IMR-90 (cell line): ENCODE measurements at regions not wholly inside any gene's neighbourhood (a gene's known extent, or its start where the extent isn't known, plus 50 kb on each side); places are given as distances from the start of the nearest gene placed in this dataset.

ENCODE experiments used
- ATAC-seq: fragments of 200-7000 bp; cut with Tn5 transposase; 2 replicates; pipeline ENCODE4 v1.9.1; 2020; ENCODE audit warnings: low read depth, mild to moderate bottlenecking, moderate library complexity
- BruUV-seq: library from RNA; stranded (reverse); fragments of 400-500 nt; replicated peaks from 2 replicates; lab custom pipeline; 2021; lab: Mats Ljungman, UMichigan
- CTCF ChIA-PET: fragments of 300-600 bp; formaldehyde crosslinking; extraction: SDS; loops from one replicate; lab custom pipeline; 2021; ENCODE audit warnings: antibody characterized with exemption; lab: Yijun Ruan, JAX
- POLR2A ChIA-PET: fragments of 300-600 bp; sonication (Branson Sonifier 250); formaldehyde crosslinking; loops from one replicate; lab custom pipeline; 2022; ENCODE audit warnings: antibody characterized with exemption; ENCODE audit not compliant: unreplicated experiment; lab: Charles Lee
- DNase-seq: peaks from one replicate; pipeline ENCODE4 v3.0.0; 2013
- H2AFZ ChIP-seq: replicated peaks from 2 replicates; pipeline ENCODE3; 2013; ENCODE audit warnings: low read length, mild to moderate bottlenecking; ENCODE audit not compliant: poor library complexity
- H2AK5ac ChIP-seq: 2 replicates; pipeline ENCODE4 v1.6.1; 2013; ENCODE audit warnings: low read depth, low read length, inconsistent platforms
- H2AK9ac ChIP-seq: replicated peaks from 2 replicates; pipeline ENCODE3; 2013; ENCODE audit warnings: mild to moderate bottlenecking, low read depth, low read length, moderate library complexity; ENCODE audit not compliant: poor library complexity
- H2BK120ac ChIP-seq: 2 replicates; pipeline ENCODE4 v1.6.1; 2013; ENCODE audit warnings: low read depth, low read length, inconsistent platforms
- H2BK15ac ChIP-seq: 3 replicates; pipeline ENCODE4 v1.6.1; 2013; ENCODE audit warnings: low read depth, low read length, inconsistent platforms
- H2BK20ac ChIP-seq: 2 replicates; pipeline ENCODE4 v1.6.1; 2013; ENCODE audit warnings: low read depth, mild to moderate bottlenecking, inconsistent platforms, low read length, moderate library complexity
- H2BK5ac ChIP-seq: 2 replicates; pipeline ENCODE4 v1.6.1; 2013; ENCODE audit warnings: mild to moderate bottlenecking, low read depth, low read length, inconsistent platforms; ENCODE audit not compliant: poor library complexity, severe bottlenecking
- H3K14ac ChIP-seq: replicated peaks from 2 replicates; pipeline ENCODE4 v1.6.1; 2013; ENCODE audit warnings: low read depth, low read length, inconsistent platforms
- H3K18ac ChIP-seq: 2 replicates; pipeline ENCODE4 v1.6.1; 2013; ENCODE audit warnings: low read depth, low read length, control low read depth
- H3K23ac ChIP-seq: 2 replicates; pipeline ENCODE4 v1.6.1; 2013; ENCODE audit warnings: low read depth, low read length, inconsistent platforms
- H3K27ac ChIP-seq: 2 replicates; pipeline ENCODE4 v1.5.1; 2013; ENCODE audit warnings: mild to moderate bottlenecking, control low read depth, low read length; ENCODE audit not compliant: insufficient read depth
- H3K27me3 ChIP-seq: 2 replicates; pipeline ENCODE4 v1.6.1; 2013; ENCODE audit warnings: low read length; ENCODE audit not compliant: control insufficient read depth, insufficient read depth
- H3K36me3 ChIP-seq: 2 replicates; pipeline ENCODE4 v1.6.1; 2013; ENCODE audit warnings: low read length, mixed read lengths; ENCODE audit not compliant: control insufficient read depth, insufficient read depth
- H3K4ac ChIP-seq: 2 replicates; pipeline ENCODE4 v1.6.1; 2013; ENCODE audit warnings: low read depth, low read length, inconsistent platforms
- H3K4me1 ChIP-seq: 2 replicates; pipeline ENCODE4 v1.6.1; 2013; ENCODE audit warnings: low read length, mixed read lengths; ENCODE audit not compliant: control insufficient read depth, insufficient read depth
- H3K4me2 ChIP-seq: 2 replicates; pipeline ENCODE4 v1.6.1; 2013; ENCODE audit warnings: low read depth, mild to moderate bottlenecking, control low read depth, low read length, moderate library complexity
- H3K4me3 ChIP-seq: 2 replicates; pipeline ENCODE4 v1.5.1; 2013; ENCODE audit warnings: low read depth, mild to moderate bottlenecking, control low read depth, low read length, moderate library complexity; ENCODE audit not compliant: insufficient read depth
- H3K56ac ChIP-seq: 2 replicates; pipeline ENCODE4 v1.6.1; 2013; ENCODE audit warnings: low read length, inconsistent platforms; ENCODE audit not compliant: insufficient read depth; ENCODE audit errors: extremely low read depth
- H3K79me1 ChIP-seq, 2 experiments: 2 replicates each; pipeline ENCODE4 v1.6.1; 2013; ENCODE audit warnings: low read length in 2 of 2, inconsistent platforms in 1 of 2, low read depth in 1 of 2
- H3K9ac ChIP-seq: 2 replicates; pipeline ENCODE4 v1.6.1; 2013; ENCODE audit warnings: low read depth, low read length, control low read depth
- H3K9me1 ChIP-seq: 2 replicates; pipeline ENCODE4 v1.6.1; 2013; ENCODE audit warnings: low read length, inconsistent platforms; ENCODE audit not compliant: insufficient read depth
- H3K9me3 ChIP-seq: 2 replicates; pipeline ENCODE4 v1.6.1; 2013; ENCODE audit warnings: low read length; ENCODE audit not compliant: control insufficient read depth, insufficient read depth
- H4K20me1 ChIP-seq: 2 replicates; pipeline ENCODE4 v1.6.1; 2013; ENCODE audit warnings: low read length, inconsistent platforms; ENCODE audit not compliant: insufficient read depth
- H4K5ac ChIP-seq: 2 replicates; pipeline ENCODE4 v1.6.1; 2013; ENCODE audit warnings: mild to moderate bottlenecking, low read depth, low read length, control low read depth
- H4K8ac ChIP-seq, 2 experiments: 2 replicates each; pipeline ENCODE4 v1.6.1; 2013; ENCODE audit warnings: low read depth in 2 of 2, low read length in 2 of 2, control low read depth in 1 of 2, inconsistent platforms in 1 of 2
- H4K91ac ChIP-seq: 2 replicates; pipeline ENCODE4 v1.6.1; 2013; ENCODE audit warnings: low read depth, low read length, inconsistent platforms; ENCODE audit not compliant: insufficient read depth
- ELK1 ChIP-seq: fragments of 150-350 bp; IDR thresholded peaks from 2 replicates; pipeline ENCODE4 v1.6.1; 2016; ENCODE audit warnings: low read depth, mild to moderate bottlenecking, low read length, moderate library complexity, borderline replicate concordance
- MXI1 ChIP-seq: IDR thresholded peaks from 2 replicates; pipeline ENCODE4 v1.6.1; 2012; ENCODE audit warnings: low read depth, mild to moderate bottlenecking, low read length, moderate library complexity, borderline replicate concordance
- WGBS, 2 experiments: methylation state at CpG; one replicate each; pipeline versions ENCODE4 v1.1.5 to v1.1.7; 2013; ENCODE audit warnings: missing lambda C conversion rate in 2 of 2; ENCODE audit not compliant: insufficient read length in 1 of 2; ENCODE audit errors: extremely low coverage in 2 of 2; 5-methylcytosine and 5-hydroxymethylcytosine counted together
- dilution Hi-C: fragments of 300-500 bp; cut with HindIII; formaldehyde crosslinking; loops from one replicate; pipeline ENCODE4 v1.14.3; 2018; ENCODE audit warnings: low sequenced_read_pairs; ENCODE audit not compliant: unreplicated experiment
- in situ Hi-C: fragments of 300-500 bp; cut with MboI; formaldehyde crosslinking; loops from 3 replicates; pipeline ENCODE4 v1.14.3; 2019; ENCODE audit warnings: low sequenced_read_pairs, inconsistent platforms, mixed read lengths
- intact Hi-C: fragments of 100-400 bp; cut with micrococcal nuclease; formaldehyde crosslinking; loops from 2 replicates; pipeline ENCODE4 v1.10.0; 2022

DNA sequence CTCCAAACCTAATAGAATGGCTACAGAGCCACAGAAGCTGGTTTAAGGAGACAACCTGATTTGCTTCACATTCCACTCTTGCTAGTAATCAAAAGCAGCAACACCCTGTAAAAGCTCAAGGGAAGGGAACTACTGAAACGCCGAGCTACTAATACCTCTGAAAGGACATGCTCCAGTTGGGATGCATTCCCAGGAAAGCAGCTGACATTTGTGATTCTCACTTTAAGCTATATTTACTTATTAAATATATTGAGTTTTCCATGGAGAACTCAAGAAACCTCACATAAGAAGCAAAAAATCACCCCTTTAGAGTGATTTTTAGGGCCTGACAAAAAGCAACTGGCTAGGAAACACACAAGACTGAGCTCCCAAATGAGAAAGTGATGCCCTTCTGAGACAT is 1073.0 kb upstream of the FLRT2 start:
- no CpG with 5 or more reads among the region's 2 CpGs for WGBS, 2 experiments
- no TSS peak for BruUV-seq
- H2BK15ac ChIP-seq, result no peak overlapping the region

More for the DNA sequence above, 1073.0 kb upstream of the FLRT2 start:
- Histone ChIP-seq H3K9me1 (no peaks in the 10 kb centered on the region), H2AK5ac (no peak overlapping the region), H3K36me3 (no peaks in the 10 kb centered on the region), H2AK9ac (no peak overlapping the region), H3K27ac (no peak overlapping the region), H3K4ac (no peak overlapping the region), H3K9me3 (no peaks in the 10 kb centered on the region), H3K27me3 (no peaks in the 10 kb centered on the region), H3K9ac (no peak overlapping the region), H3K4me3 (no peak overlapping the region), H4K20me1 (no peaks in the 10 kb centered on the region), H3K4me2 (no peak overlapping the region), H4K5ac (no peak overlapping the region), H4K91ac (no peak overlapping the region), H2BK120ac (no peak overlapping the region), H2BK5ac (no peak overlapping the region), H3K18ac (no peak overlapping the region; the same call in 1 of the 2 replicates), H2BK20ac (no peak overlapping the region), H3K56ac (no peak overlapping the region), H2AFZ (no peak overlapping the region), H3K23ac (no peak overlapping the region), H3K4me1 (no peaks in the 10 kb centered on the region), H3K79me1 (no peaks in the 10 kb centered on the region), H3K14ac (no peak overlapping the region), H4K8ac (no peak overlapping the region)
- no peak for DNase-seq
- intact Hi-C loops, result no loop called here
- POLR2A ChIA-PET, result no interaction called here
- in situ Hi-C loops, result no loop called here
- CTCF ChIA-PET, result no interaction called here
- TF ChIP-seq ELK1 (no peak), MXI1 (no peak)
- dilution Hi-C loops, result no loop called here
- ATAC-seq, result no peak
